ENCODE measurements at regions not wholly inside any gene's neighbourhood (a gene's known extent, or its start where the extent isn't known, plus 50 kb on each side); places are given as distances from the start of the nearest gene placed in this dataset.
"Not testable (repeated sequence)": the region's sequence is repeated elsewhere in the genome, so short reads cannot be mapped to it uniquely, and the experiment has no call there.

GRCh38 chr4:129264008-129264657, 168.2 kb downstream of the C4orf33 start:
- no peak overlapping the region for H3K27ac Mint-ChIP-seq
- no peak for DNase-seq
- no peaks in the 10 kb centered on the region for H3K4me1 Mint-ChIP-seq (ENCODE audit: low read depth)
- no peaks in the 10 kb centered on the region; the same call in 1 of the 2 replicates for H3K27me3 Mint-ChIP-seq (ENCODE audit: insufficient read depth)
- no peaks in the 10 kb centered on the region for H3K36me3 Mint-ChIP-seq (ENCODE audit: low read depth)
- no peak overlapping the region for H3K4me3 Mint-ChIP-seq
- TF ChIP-seq CTCF (IDR thresholded peaks at IDR 0.05) = no peak
- H3K9me3 Mint-ChIP-seq = no peaks in the 10 kb centered on the region

DNA sequence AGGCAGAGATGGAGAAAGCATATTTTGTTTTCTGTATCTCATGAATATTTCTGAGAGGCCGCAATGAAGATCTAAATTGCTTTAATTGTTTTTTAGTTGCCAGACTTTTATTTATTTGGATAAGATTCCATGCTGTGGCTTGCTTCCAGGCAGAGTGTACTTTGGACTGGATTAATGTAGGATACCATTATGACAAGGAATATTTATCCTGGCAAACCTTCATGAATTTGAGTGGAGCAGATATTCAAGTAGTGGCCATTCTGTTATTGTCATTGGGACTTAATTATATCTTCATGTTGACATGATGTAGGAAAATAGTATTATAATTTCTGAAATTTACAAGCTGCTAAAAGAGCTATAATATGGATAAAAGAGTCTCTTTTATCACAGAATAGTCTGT, 182.9 kb downstream of the C4orf33 start:
- Mint-ChIP-seq H3K36me3 (ENCODE audit: low read depth) (no peaks in the 10 kb centered on the region), H3K27me3 (ENCODE audit: insufficient read depth) (no peaks in the 10 kb centered on the region), H3K4me1 (ENCODE audit: low read depth) (no peaks in the 10 kb centered on the region), H3K4me3 (no peak overlapping the region), H3K9me3 (no peaks in the 10 kb centered on the region), H3K27ac (no peak overlapping the region)
- DNase-seq = no peak
- TF ChIP-seq CTCF (IDR thresholded peaks at IDR 0.05) = no peak

- no peaks in the 10 kb centered on the region for H3K36me3 Mint-ChIP-seq (ENCODE audit: low read depth)
- DNase-seq = no peak
- H3K27me3 Mint-ChIP-seq (ENCODE audit: insufficient read depth) = no peaks in the 10 kb centered on the region
- TF ChIP-seq CTCF (IDR thresholded peaks at IDR 0.05) = no peak
- no peak overlapping the region for H3K27ac Mint-ChIP-seq
- no peak overlapping the region for H3K4me3 Mint-ChIP-seq
- no peaks in the 10 kb centered on the region for H3K4me1 Mint-ChIP-seq (ENCODE audit: low read depth)
- H3K9me3 Mint-ChIP-seq = no peaks in the 10 kb centered on the region
These were observed 186.3 kb downstream of the C4orf33 start for GRCh38 chr4:129282293-129282692.

- not testable (repeated sequence) for H3K4me1 Mint-ChIP-seq (ENCODE audit: low read depth); H3K9me3 Mint-ChIP-seq; H3K27ac Mint-ChIP-seq; H3K36me3 Mint-ChIP-seq (ENCODE audit: low read depth); H3K27me3 Mint-ChIP-seq (ENCODE audit: insufficient read depth); DNase-seq; H3K4me3 Mint-ChIP-seq
These were observed 196.2 kb downstream of the C4orf33 start for GRCh38 chr4:129292194-129292593.

- H3K27me3 Mint-ChIP-seq (ENCODE audit: insufficient read depth) = no peaks in the 10 kb centered on the region
- no peak for TF ChIP-seq CTCF (IDR thresholded peaks at IDR 0.05)
- H3K27ac Mint-ChIP-seq = no peak overlapping the region
- no peak overlapping the region for H3K4me3 Mint-ChIP-seq
- no peaks in the 10 kb centered on the region for H3K36me3 Mint-ChIP-seq (ENCODE audit: low read depth)
- H3K4me1 Mint-ChIP-seq (ENCODE audit: low read depth) = no peaks in the 10 kb centered on the region
- H3K9me3 Mint-ChIP-seq = no peaks in the 10 kb centered on the region
- DNase-seq = no peak
These were observed 218.8 kb downstream of the C4orf33 start for GRCh38 chr4:129314781-129315180.

DNA sequence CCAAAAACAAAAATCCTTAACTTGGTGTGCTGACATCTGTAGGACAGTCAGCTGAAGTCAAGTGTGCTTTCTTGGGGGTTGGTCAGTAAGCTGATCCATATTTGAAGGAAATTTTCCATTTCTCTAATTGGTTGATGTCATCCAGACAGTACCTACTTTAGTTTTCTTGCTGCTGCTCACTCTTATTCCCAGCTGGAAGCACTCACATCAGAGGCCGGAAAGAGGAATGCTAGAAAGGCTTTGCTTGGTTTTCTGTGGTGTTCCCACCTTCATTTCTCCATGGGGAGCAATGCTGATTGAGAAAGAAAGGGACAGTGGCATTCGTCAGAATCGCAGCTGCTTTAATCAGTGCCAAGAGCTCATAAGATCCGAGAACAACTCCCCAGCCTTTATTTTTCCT, 227.0 kb downstream of the C4orf33 start:
- H3K27ac Mint-ChIP-seq = no peak overlapping the region
- no peaks in the 10 kb centered on the region for H3K4me1 Mint-ChIP-seq (ENCODE audit: low read depth)
- no peaks in the 10 kb centered on the region for H3K36me3 Mint-ChIP-seq (ENCODE audit: low read depth)
- H3K27me3 Mint-ChIP-seq (ENCODE audit: insufficient read depth) = no peaks in the 10 kb centered on the region; the same call in none of the 2 replicates
- DNase-seq = no peak
- no peak for TF ChIP-seq CTCF (IDR thresholded peaks at IDR 0.05)
- no peak overlapping the region for H3K4me3 Mint-ChIP-seq
- H3K9me3 Mint-ChIP-seq = no peaks in the 10 kb centered on the region
